GM21717 (cell line): ENCODE measurements at regions not wholly inside any gene's neighbourhood (a gene's known extent, or its start where the extent isn't known, plus 50 kb on each side); places are given as distances from the start of the nearest gene placed in this dataset.
A peak's percentile ranks its signal among the peaks of the same experiment; 100 is the strongest.

Source experiments
- ATAC-seq: cut with Tn5 transposase; IDR thresholded peaks from one replicate; pipeline ENCODE4 v1.9.1; 2021; ENCODE audit warnings: mild to moderate bottlenecking, moderate library complexity; ENCODE audit not compliant: unreplicated experiment

DNA sequence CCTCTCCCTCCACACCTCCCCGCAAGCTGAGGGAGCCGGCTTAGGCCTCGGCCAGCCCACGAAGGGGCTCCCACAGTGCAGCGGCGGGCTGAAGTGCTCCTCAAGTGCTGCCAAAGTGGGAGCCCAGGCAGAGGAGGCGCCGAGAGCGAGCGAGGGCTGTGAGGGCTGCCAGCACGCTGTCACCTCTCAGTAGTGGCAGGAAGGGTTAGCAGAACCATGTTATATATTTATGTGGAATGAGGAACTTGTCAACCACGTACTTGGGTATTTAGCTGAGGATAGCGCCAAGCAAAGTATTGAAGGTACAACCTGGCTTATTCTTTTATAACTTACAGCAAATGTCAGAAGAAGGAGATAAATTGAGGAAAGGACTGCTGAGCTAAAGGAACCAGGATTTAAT lies 144.1 kb upstream of the MGAT5 start:
- no peak for ATAC-seq

DNA sequence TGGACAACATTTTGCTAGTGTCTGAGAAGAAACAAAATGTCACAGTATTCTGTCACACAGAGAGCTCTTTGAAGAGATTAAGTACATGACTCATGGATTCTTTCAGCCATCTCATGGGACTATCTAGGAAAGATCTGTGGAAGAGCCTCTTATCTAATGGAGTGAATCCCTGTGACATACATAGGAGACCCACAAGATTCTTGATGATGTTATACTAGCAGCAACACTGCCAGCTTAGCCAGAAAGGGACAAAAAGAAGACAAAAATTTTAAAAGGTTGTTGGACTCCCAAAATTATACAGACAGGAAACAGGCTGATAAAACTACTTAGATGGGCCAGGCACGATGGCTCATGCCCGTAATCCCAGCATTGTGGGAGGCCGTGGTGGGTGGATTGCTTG lies 143.3 kb upstream of the MGAT5 start:
- no peak for ATAC-seq

DNA sequence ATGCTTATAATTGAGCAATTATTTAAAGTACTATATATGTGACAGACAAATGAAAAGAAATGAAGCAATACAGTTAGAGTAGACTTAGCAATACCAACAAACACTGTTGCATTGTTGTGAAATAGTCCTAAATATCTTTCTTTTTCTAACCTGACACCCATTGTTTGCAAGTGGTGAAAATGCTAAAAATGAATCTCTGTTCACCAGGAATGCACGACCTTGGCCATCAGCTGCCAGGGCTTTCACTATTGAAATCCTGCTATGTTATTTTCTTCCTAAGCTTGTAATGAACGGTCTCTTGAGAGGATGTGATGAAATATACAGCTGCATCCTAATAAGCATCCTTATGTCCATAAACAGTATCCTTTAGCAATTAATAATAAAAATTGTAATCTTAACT lies 136.2 kb upstream of the MGAT5 start:
- no peak for ATAC-seq

DNA sequence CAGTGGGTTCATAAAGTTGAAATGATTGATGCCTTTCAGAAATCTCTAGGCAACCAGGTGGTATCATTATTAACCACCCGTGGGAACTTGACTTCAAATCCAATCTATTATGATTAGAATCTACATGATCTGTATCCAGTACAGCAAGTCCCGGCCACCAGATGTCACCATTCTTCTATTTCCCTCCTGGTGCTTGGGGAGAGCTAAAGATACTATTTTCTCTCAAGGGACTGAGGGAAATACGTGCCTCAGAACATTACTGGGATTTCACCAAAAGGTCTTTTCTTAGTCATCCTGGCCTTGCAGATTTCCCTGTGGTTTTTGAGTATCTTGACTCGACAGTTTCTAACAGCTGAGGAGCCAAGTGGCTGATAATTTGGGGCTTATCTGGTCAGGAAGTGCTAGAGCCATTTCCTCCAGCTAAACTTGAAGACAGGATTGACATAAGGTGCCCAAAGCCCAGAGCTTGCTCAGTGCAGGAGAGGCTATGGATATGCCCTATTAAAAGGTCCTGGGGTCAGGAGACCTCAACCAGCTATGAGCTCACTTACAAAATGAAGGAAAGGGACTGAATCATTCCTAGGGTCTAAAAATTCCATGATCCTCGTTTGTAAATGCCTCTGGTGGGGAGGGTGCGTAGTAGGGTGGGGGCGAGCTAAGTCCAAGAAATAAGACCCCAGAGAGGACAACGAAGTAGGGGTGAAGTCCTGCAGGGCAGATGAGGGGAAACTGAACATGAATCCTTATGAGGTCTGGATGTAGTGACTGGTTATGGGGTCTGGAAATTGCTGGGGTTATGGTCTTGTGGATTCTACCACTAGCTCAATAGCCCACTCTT lies 135.4 kb upstream of the MGAT5 start:
- peak; percentile 44 for ATAC-seq

DNA sequence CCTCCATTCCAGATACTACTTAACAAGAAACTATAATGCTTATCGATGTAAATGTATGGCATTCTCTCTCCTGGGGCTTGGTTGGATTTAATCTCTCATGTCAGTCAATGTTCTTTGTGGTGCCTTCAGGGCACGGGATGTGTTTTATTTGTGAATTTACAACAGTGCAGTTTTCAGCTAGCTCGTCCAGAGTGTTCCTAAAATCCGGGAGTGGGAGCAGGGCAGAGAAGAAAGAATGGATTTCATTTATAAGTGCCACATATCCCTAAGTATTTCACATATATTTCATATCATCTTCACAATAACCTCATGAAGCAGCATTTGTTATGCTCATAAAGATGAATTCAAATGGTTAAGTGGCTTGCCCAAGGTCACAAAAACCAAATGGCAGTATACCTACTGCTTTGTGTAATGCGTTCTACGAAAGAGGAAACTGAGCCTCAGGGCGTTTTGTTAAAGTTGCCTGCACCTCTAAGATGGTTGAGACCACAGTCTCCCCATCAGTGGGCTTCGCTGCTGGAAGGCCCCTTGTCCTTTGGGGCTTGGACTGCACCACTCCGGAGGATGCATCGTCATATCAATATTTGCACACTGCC lies 134.7 kb upstream of the MGAT5 start:
- ATAC-seq, result peak; percentile 12

DNA sequence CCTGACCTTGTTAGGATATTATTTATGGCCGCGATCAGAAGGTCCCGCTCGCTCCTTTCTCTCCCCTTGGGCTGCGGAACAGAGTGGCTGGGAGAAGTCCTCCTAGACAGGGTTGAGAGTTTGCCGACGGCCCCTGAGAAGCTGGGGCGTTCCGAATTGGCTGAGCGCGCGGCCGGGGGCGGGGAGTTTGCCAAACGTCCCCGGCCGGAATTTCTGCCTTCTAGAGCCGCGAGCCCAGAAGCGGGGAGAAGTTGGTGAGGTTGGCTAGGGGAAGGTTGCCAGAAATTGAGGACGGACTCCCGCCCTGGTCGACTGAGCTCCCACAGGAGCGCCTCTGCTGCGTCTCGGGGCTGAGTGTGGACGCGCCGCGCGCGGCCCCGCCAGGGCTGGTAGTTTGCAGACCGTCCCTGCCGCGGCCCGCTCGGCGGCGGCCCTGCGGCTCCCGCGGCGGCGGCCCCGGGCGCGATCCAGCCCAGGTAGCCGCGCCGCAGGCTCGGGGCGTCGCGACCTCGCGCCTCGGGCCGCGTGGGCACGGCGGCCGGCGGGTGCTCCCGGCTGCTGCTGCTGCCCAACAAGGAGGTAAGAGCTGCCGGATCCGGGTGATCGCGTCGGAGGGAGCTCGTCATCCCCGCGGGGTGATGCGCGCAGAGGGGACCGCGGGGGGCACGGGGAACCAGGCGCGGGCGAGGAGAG lies 134.0 kb upstream of the MGAT5 start:
- peak; percentile 61 for ATAC-seq

DNA sequence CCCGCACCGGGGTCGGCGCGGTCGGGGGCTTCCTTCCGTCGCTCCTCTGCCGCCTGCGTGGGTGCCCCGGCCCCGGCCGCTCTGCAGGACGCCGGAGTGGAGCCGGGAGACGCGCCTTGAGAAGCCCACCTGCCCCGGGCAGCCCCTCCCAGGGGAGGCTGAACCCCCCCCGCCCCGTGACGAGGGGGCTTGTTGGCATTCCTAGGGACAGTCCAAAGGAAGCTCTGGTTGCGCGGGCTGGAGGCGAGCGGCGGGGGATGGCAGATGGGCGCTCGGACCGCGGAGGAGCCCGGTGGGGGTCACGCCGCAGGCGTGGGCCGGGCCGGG lies 133.5 kb upstream of the MGAT5 start:
- ATAC-seq, result no peak

DNA sequence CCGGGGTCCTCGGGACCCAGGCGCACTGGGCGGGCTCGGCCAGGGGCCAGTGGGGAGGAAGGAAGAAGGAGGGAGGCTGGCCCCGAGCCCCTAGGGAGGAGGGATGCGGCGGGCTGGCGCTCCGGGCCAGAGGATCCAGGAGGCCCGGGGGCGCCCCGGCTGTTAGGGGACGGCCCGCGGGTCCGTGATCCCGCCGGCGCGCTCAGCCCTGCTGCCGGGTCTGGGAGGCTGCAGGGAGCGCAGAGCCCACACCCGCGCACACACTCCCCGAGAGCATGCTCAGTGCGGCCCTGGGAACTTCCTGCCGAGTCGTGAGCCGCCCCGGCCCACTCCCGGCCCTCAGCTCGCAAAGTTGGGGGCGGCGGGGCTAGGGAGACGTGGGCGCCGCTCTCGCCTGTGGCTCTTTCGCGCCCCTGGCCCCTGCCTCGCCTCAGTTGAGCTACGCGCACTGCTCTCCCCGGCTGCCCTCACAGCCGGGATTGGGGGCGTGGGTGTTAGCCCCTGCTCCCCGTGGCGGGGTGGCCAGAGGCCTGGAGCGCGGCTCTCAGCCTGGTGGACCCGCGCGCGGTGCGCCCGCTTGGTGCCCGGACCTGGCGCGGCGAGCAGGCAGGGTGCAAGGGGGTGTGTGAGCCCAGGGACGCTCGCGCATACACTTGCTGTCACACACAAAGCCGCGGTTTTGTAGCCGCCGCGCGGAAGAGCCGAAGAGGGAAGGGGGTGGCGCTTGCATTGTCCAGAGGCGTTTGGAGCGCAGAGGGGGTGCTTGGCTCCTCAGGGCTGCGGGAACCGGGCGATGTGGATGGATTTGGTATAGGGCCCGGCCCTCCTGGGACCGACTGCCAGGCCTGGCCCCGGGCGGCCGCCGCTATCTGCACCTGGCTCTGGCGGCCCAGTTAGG lies 132.9 kb upstream of the MGAT5 start:
- peak; percentile 51 for ATAC-seq

DNA sequence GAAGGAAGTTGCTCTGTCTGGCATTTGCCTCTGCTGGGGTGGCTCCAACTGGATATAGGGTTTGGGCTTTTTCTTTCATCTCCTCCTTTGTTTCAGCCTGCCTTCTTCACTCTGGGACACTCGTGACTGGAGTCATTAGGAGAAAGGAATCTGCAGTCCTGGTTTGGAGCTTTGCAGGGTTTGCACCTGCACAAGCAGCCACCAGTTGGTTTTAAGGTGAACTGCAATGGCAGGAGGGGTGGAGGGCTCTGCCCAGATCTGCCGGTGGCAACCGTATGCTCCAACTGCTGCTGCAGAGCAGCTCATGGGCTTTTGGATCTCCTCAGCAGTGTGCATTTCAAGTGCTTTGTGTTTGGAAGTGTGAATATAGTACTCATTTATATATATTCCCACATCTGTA lies 131.3 kb upstream of the MGAT5 start:
- ATAC-seq, result no peak

DNA sequence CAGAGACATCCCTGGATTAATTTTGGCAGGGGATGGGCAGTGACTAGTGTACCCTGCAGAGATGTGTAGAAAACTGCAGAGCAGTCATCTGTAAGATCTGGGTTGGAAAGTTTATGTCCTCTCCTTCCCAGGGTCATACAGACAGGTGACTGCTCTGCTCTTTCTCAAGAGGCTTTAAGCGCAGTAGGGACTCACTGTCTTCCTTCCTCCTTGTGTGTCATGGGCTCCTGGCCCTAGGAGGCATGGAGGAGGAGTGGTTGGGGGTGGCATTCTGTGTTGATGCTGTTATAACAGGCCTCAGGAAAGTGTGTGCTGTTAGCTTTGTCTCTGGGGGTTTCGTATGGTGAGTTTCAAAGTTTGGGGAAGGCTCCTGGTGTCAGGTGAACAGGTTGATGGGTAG lies 130.5 kb upstream of the MGAT5 start:
- no peak for ATAC-seq

DNA sequence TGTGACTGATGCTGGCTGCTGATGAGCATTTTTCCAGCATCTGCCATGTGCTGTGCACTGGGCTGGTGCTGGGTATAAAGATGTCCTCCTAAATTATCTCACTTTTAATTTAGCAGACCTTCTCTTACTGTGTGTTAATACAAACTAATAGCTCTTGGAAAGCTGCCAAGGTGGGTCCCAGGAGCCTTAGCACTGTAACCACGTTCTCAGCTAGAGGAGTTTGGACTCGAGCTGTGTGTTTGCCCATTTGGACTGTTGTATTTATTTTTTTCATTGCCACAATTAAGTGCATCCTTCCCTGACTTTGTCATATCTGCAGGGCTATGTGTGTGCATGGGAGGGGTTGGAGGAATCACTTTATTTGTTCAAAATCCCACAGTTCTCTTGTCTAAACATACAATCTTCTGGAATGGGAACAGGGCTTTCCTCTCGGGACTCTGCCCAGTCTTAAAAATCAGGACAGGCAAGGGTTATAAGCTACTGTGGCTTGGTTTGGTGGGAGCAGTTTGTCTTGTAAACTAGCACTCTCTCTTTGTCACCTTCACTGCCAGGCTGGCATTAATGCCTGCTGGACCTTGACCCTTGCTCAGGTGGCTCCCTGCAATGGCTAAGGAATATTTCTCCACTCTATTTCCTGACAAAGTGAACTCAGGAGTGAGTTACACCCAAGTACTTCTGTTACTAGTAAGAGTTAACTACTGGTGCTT lies 129.7 kb upstream of the MGAT5 start:
- no peak for ATAC-seq

DNA sequence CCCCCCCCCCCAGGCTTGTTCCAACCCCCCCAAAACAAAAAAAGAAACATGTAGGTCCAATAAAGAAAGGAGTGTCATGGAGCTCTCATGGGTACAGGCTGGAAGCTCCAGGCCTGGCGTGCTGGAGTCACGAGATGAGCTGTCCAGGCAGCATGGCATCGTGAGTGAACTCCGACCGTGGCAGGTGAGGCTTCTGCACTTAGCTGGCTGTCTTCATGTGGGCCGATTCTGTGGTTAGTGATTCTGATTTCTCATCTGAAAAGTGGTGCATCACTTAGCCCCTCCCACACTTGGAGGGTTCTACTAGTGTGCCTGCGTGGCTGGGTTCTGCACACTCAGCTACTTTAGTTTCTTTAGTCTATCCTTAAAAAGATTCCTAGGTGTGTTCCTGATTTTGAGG lies 126.4 kb upstream of the MGAT5 start:
- ATAC-seq, result peak; percentile 72

DNA sequence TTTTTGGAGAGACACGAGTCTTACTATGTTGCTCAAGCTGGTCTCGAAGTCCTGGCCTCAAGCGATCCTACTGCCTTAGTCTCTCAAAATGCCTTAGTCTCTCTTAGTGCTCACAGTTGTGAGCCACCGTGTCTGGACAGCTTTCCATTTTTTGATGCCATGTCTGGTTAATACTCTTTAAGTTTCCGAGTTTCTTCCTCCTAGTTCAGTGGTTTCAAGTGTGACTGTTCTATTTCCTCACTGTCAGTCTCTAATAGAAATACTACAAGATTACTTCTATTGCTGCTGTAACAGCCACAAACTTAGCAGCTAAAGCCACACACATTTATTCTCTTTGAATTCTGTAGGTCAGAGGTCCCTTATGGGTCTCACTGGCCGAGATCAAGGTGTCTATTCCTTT lies 125.1 kb upstream of the MGAT5 start:
- no peak for ATAC-seq

DNA sequence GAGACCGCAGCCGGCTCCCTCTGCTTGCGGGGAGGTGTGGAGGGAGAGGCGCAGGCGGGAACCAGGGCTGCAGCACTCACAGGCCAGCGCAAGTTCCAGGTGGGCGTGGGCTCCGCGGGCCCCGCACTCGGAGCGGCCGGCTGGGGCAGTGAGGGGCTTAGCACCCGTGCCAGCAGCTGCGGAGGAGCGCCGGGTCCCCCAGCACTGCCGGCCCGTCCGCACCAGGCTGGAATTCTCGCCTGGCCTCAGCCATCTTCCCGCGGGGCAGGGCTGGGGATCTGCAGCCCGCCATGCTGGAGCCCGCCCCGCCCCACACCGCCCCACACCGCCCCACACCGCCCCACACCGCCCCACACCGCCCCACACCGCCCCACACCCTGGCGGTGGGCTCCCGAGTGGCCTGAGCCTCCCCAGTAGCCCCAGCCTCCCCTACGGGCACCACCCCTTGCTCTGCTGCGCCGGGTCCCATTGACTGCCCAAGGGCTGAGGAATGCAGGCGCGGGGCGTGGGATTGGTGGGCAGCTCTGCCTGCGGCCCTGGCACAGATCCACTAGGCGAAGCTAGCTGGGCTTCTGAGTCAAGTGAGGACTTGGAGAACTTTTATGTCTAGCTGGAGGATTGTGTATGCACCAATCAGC lies 123.9 kb upstream of the MGAT5 start:
- ATAC-seq, result no peak

DNA sequence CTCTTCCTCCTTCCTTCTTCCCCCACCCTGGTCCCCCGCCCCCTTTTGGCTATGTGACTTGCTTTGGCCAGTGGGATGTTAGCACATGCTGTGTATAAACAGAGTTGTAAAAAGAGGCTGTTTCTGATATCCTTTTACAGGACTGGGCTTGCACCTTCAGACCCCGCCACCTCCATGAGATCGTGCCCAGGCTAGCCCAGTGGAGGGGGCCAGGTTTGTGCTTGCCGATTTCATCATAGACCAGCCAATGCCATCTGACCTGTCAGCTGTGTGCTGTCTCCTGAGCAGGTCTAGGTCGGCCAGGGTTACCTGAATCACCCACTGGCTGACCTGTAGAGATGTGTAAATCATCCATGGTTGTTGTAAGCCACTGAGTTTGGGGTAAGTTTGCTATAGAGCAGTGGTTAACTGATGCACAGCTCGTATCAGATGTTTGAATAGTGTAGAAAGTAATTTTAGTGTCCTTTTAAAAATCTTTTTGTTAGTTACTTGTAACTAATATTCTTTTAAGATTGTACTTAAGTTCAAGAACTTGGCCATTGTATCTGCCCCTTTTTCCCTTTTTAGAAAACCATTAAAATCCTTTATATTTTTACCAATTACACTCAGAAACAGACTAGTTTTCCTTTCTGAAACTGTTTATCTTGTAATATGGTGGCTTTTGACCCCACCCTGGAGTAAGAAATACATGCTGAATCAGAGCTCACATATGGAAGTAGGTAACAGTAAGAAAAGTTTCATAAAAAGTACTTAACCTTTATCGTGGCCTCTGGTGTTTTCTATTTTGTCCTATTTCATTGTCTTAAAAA lies 122.0 kb upstream of the MGAT5 start:
- no peak for ATAC-seq

DNA sequence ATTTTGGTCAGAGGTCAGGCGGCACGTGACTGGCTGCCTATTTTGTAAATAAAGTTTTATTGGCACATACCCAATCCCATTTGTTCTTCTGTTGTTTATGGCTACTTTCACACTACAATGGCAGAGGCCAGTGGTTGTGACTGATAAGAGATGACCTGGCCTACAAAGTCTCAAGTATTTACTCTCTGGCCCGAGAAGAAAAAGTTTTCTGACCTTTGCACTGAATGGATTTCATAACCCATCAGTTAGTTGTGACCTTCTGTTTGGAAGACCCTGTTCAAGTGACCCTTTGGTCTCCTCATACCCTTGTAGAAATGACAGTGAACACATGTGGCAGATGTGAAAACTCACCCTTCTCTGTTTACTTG lies 121.4 kb upstream of the MGAT5 start:
- ATAC-seq, result no peak

DNA sequence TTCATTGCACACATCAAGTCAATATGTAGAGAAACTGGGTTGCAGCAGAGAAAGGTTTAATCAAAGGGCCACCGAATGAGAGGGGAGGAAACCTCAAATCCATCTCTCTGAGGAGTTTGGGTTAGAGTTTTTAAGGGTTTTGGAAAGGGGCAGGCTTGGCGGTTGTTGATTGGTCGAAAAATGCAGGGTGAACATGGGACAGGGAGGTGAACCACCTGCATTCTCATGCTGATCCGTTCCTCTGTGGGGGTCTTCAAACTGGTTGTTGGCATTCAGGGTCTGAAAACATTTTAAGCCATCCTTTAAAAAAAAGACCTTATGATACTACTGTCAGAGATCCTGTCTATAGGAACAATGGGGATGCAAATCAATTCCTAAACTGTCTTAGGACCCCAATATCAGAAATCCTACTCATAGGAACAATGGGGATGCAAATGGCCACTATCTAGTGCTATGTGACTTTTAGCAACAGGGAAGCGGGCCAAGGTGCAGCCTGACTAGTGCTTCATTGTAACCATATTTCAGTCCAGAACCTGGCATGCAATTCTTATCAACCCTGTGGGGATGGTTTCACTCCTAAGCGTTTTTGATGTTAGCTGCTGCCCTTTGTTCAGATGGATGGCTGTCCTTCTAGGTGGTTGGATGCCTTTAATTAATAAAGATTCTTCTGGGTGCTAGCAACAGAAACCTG lies 120.1 kb upstream of the MGAT5 start:
- ATAC-seq, result no peak

DNA sequence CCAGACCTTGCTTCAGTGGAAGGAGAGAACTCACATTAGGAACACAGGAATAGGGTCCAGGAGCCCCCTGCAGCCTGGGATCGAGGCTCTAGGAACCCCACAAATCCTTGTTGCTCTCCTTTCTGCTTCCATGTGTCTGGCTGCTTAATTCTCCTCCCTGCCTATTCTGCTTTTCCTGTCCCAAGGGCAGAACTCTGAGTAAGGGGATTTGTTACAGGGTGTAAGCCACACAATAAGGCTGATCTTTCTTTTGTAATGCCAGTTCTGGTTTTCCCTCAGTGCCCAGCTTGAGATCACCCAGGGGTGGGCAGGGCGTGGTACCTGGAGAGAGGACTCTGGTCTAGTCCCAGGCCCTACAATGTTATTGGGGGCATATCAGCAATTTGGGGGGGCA lies 119.6 kb upstream of the MGAT5 start:
- no peak for ATAC-seq

DNA sequence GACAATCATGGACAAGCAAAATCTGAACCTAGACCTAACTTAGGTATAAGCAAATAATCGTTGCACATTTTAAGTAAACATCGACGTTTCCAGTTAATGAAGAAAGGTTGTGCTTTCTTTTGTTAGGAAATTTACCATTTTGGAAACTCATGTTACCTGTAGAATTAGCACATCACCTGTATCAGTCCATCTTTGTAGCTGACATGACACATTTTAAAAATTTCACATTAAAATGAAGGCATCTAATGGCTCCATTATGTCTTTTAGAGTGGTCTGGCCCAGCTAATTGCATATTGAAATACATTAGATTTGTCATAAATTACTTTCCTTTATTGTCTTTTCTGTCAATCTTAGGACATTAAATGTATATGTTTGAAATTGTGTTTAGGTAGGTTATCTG lies 119.0 kb upstream of the MGAT5 start:
- no peak for ATAC-seq
